ENCODE measurements at regions not wholly inside any gene's neighbourhood (a gene's known extent, or its start where the extent isn't known, plus 50 kb on each side); places are given as distances from the start of the nearest gene placed in this dataset.
"Not testable (repeated sequence)": the region's sequence is repeated elsewhere in the genome, so short reads cannot be mapped to it uniquely, and the experiment has no call there.

GRCh38 chr14:82854131-82854530 lies 1320.5 kb upstream of the SEL1L start:
- ChIA-PET CTCF (no interaction called here), POLR2A (no interaction called here)

- ChIA-PET CTCF (no interaction called here), POLR2A (no interaction called here)
These were observed 1321.2 kb upstream of the SEL1L start for GRCh38 chr14:82854901-82855300.

GRCh38 chr14:82855912-82856391 lies 1322.3 kb upstream of the SEL1L start:
- CTCF ChIA-PET, result no interaction called here
- POLR2A ChIA-PET, result no interaction called here

- CTCF ChIA-PET, result no interaction called here
- POLR2A ChIA-PET, result no interaction called here
These were observed 1327.7 kb upstream of the SEL1L start for GRCh38 chr14:82861313-82861712.

- ChIA-PET POLR2A (no interaction called here), CTCF (no interaction called here)
These were observed 1338.8 kb upstream of the SEL1L start for GRCh38 chr14:82872494-82872893.

- ChIA-PET CTCF (no interaction called here), POLR2A (no interaction called here)
These were observed 1345.3 kb upstream of the SEL1L start for GRCh38 chr14:82878951-82879350.

GRCh38 chr14:82879949-82880535 lies 1346.4 kb upstream of the SEL1L start:
- POLR2A ChIA-PET, result no interaction called here
- CTCF ChIA-PET, result no interaction called here

- CTCF ChIA-PET, result no interaction called here
- POLR2A ChIA-PET, result no interaction called here
These were observed 1353.0 kb upstream of the SEL1L start for GRCh38 chr14:82886670-82887069.

- CTCF ChIA-PET, result no interaction called here
- POLR2A ChIA-PET, result no interaction called here
These were observed 1356.0 kb upstream of the SEL1L start for GRCh38 chr14:82889701-82890100.

GRCh38 chr14:82896476-82896875 lies 1362.8 kb upstream of the SEL1L start:
- CTCF ChIA-PET, result no interaction called here
- POLR2A ChIA-PET, result no interaction called here

GRCh38 chr14:82897469-82898308 lies 1364.0 kb upstream of the SEL1L start:
- CTCF ChIA-PET, result no interaction called here
- POLR2A ChIA-PET, result no interaction called here

- ChIA-PET CTCF (no interaction called here), POLR2A (no interaction called here)
These were observed 1372.1 kb upstream of the SEL1L start for GRCh38 chr14:82905762-82906161.

GRCh38 chr14:82911930-82912329 lies 1378.3 kb upstream of the SEL1L start:
- ChIA-PET CTCF (no interaction called here), POLR2A (no interaction called here)

- ChIA-PET POLR2A (no interaction called here), CTCF (no interaction called here)
These were observed 1379.7 kb upstream of the SEL1L start for GRCh38 chr14:82913396-82913795.

GRCh38 chr14:82915381-82915780 lies 1381.7 kb upstream of the SEL1L start:
- ChIA-PET CTCF (no interaction called here), POLR2A (no interaction called here)

- ChIA-PET POLR2A (no interaction called here), CTCF (no interaction called here)
These were observed 1402.0 kb upstream of the SEL1L start for GRCh38 chr14:82935691-82936090.

- CTCF ChIA-PET, result no interaction called here
- POLR2A ChIA-PET, result no interaction called here
These were observed 1417.5 kb upstream of the SEL1L start for GRCh38 chr14:82951171-82951570.

GRCh38 chr14:82963756-82964155 lies 1430.1 kb upstream of the SEL1L start:
- ChIA-PET CTCF (no interaction called here), POLR2A (no interaction called here)

GRCh38 chr14:82987502-82988124 lies 1454.0 kb upstream of the SEL1L start:
- CTCF ChIA-PET, result no interaction called here
- POLR2A ChIA-PET, result no interaction called here

GRCh38 chr14:82994547-82994946 lies 1460.9 kb upstream of the SEL1L start:
- CTCF ChIA-PET, result not testable (repeated sequence)

GRCh38 chr14:82999802-83000201 lies 1466.1 kb upstream of the SEL1L start:
- ChIA-PET CTCF (no interaction called here), POLR2A (no interaction called here)

More at GRCh38 chr14:82994547-82994946, 1460.9 kb upstream of the SEL1L start:
- POLR2A ChIA-PET, result not testable (repeated sequence)
